A549 (cell line): ENCODE measurements at regions not wholly inside any gene's neighbourhood (a gene's known extent, or its start where the extent isn't known, plus 50 kb on each side); places are given as distances from the start of the nearest gene placed in this dataset.

Source experiments
- CTCF ChIP-seq: fragments of >200 bp; sonication (Bioruptor Twin); formaldehyde crosslinking; IDR thresholded peaks from 3 replicates; pipeline ENCODE4 v1.5.1; 2016
- EP300 ChIP-seq, 2 experiments: fragments of >200 bp; sonication (Bioruptor Twin); formaldehyde crosslinking; IDR thresholded peaks; 2 replicates in 1 of 2; 3 replicates in 1 of 2; pipeline ENCODE4 v1.6.1; 2016 to 2017
- FOSL2 ChIP-seq, 2 experiments: fragments of 450-650 bp in 1 of 2; fragments of >200 bp in 1 of 2; sonication (Bioruptor Twin) in 1 of 2; formaldehyde crosslinking; IDR thresholded peaks; 2 replicates each; pipeline versions ENCODE4 v1.5.0 to v1.6.1; 2016 to 2020; ENCODE audit warnings: mild to moderate bottlenecking in 1 of 2, moderate library complexity in 1 of 2
- JUN ChIP-seq, 2 experiments: fragments of >200 bp; sonication (Bioruptor Twin); formaldehyde crosslinking; IDR thresholded peaks; 2 replicates in 1 of 2; 3 replicates in 1 of 2; pipeline ENCODE4 v1.6.1; 2016 to 2017
- PHF8 ChIP-seq: fragments of 200-600 bp; sonication (generic); IDR thresholded peaks from 2 replicates; pipeline ENCODE4 v1.6.1; 2016; ENCODE audit warnings: low read depth, mild to moderate bottlenecking, antibody characterized with exemption, moderate library complexity, borderline replicate concordance
- POLR2A ChIP-seq: IDR thresholded peaks from 2 replicates; pipeline ENCODE4 v1.6.1; 2012; ENCODE audit warnings: mild to moderate bottlenecking, low read length
- RAD21 ChIP-seq, 2 experiments: fragments of >200 bp in 1 of 2; sonication (Bioruptor Twin) in 1 of 2; formaldehyde crosslinking in 1 of 2; IDR thresholded peaks in 1 of 2; conservative IDR thresholded peaks in 1 of 2; 2 replicates in 1 of 2; 3 replicates in 1 of 2; pipeline ENCODE4 v1.6.1; 2012 to 2018; ENCODE audit warnings: inconsistent platforms in 1 of 2
- TFCP2L1 ChIP-seq: fragments of 250-450 bp; sonication (Bioruptor Pico); IDR thresholded peaks from 2 replicates; pipeline ENCODE4 v1.5.0; 2021; ENCODE audit warnings: mild to moderate bottlenecking

GRCh38 chr9:85167146-85167545, 497.6 kb downstream of the NTRK2 start:
- TF ChIP-seq PHF8, result no peak
- TF ChIP-seq CTCF, result no peak
- TF ChIP-seq POLR2A, result no peak
- TF ChIP-seq JUN (IDR thresholded peaks at IDR 0.05), result no peak
- TF ChIP-seq EP300 (IDR thresholded peaks at IDR 0.05), result no peak
- no peak for TF ChIP-seq RAD21 (conservative IDR thresholded peaks at IDR 0.05 in 1 of 2, IDR thresholded peaks at IDR 0.05 in 1 of 2)
- no peak for TF ChIP-seq FOSL2 (IDR thresholded peaks at IDR 0.05)
- no peak for TF ChIP-seq FOSL2 (CRISPR knock-in tag; IDR thresholded peaks at IDR 0.05)
- TF ChIP-seq TFCP2L1 (CRISPR knock-in tag), result no peak
